SK-N-MC (cell line): ENCODE measurements at regions not wholly inside any gene's neighbourhood (a gene's known extent, or its start where the extent isn't known, plus 50 kb on each side); places are given as distances from the start of the nearest gene placed in this dataset.

Source experiments
- EZH2 ChIP-seq: fragments of 200-600 bp; sonication (generic); IDR thresholded peaks from one replicate; pipeline ENCODE4 v1.6.1; 2017; ENCODE audit warnings: antibody characterized with exemption
- FOXP2 ChIP-seq: optimal IDR thresholded peaks from 2 replicates; pipeline ENCODE3; 2011; ENCODE audit warnings: mild to moderate bottlenecking, moderate library complexity; ENCODE audit not compliant: insufficient read depth; ENCODE audit errors: extremely low read length, control extremely low read depth
- POLR2AphosphoS5 ChIP-seq: IDR thresholded peaks from 2 replicates; pipeline ENCODE4 v1.6.1; 2012; ENCODE audit warnings: mild to moderate bottlenecking, low read depth, low read length, borderline replicate concordance

GRCh38 chr9:79041266-79041665 is 530.5 kb upstream of the TLE4 start:
- TF ChIP-seq POLR2AphosphoS5 (no peak), EZH2 (no peak), FOXP2 (no peak)
